Aorta (tissue), 5 donors: ENCODE measurements at regions not wholly inside any gene's neighbourhood (a gene's known extent, or its start where the extent isn't known, plus 50 kb on each side); places are given as distances from the start of the nearest gene placed in this dataset.
A peak's percentile ranks its signal among the peaks of the same experiment; 100 is the strongest.

Experiments used
- ATAC-seq: fragments of 200-7000 bp; cut with Tn5 transposase; one replicate; pipeline ENCODE4 v1.9.1; 2022; ENCODE audit warnings: moderate library complexity; ENCODE audit not compliant: low FRiP score
- DNase-seq, 2 donors: peaks; one replicate each; pipeline ENCODE4 v3.0.0-alpha.2; 2020
- H3K27ac ChIP-seq, 2 donors: one replicate each; pipeline ENCODE4 v1.5.1; 2013; ENCODE audit warnings: low read length in 2 of 2, mild to moderate bottlenecking in 2 of 2, moderate library complexity in 2 of 2, control low read depth in 1 of 2, inconsistent platforms in 1 of 2, low read depth in 1 of 2
- H3K27me3 ChIP-seq, 2 donors: one replicate each; pipeline ENCODE4 v1.6.1; 2013; ENCODE audit warnings: control low read depth in 1 of 2, low read length in 1 of 2, mild to moderate bottlenecking in 1 of 2, moderate library complexity in 1 of 2; ENCODE audit not compliant: insufficient read depth in 2 of 2, control insufficient read depth in 1 of 2
- H3K36me3 ChIP-seq, 2 donors: one replicate each; pipeline ENCODE4 v1.6.1; 2013; ENCODE audit warnings: control low read depth in 1 of 2, low read length in 1 of 2, mild to moderate bottlenecking in 1 of 2; ENCODE audit not compliant: insufficient read depth in 2 of 2, control insufficient read depth in 1 of 2
- H3K4me1 ChIP-seq, 2 donors: one replicate each; pipeline ENCODE4 v1.6.1; 2013; ENCODE audit warnings: low read length in 2 of 2, control low read depth in 1 of 2, mild to moderate bottlenecking in 1 of 2, moderate library complexity in 1 of 2; ENCODE audit not compliant: insufficient read depth in 2 of 2, control insufficient read depth in 1 of 2
- H3K4me3 ChIP-seq, 2 donors: one replicate each; pipeline ENCODE4 v1.5.1; 2013; ENCODE audit warnings: low read length in 2 of 2, control low read depth in 1 of 2, mild to moderate bottlenecking in 1 of 2
- H3K9me3 ChIP-seq: one replicate; pipeline ENCODE4 v1.6.1; 2013; ENCODE audit warnings: mild to moderate bottlenecking, low read length; ENCODE audit not compliant: control insufficient read depth
- WGBS, 2 donors: extraction: QIAGEN DNeasy Blood & Tissue Kit; methylation state at CpG; one replicate each; pipeline ENCODE4 v1.1.7; 2013; 5-methylcytosine and 5-hydroxymethylcytosine counted together
- intact Hi-C, 2 donors: fragments of 100-400 bp; cut with DNase I; formaldehyde crosslinking; loops; one replicate each; pipeline versions ENCODE4 v1.14.2 to v1.15.0; 2022
- donor health status: healthy with polysubstance abuse.
- donor health status: Bipolar disorder and iron deficiency.
- donor health status: DM: no; HTN: no; CAD: no.
- donor health status: DM: no; HTN: no; CAD: no.
- donor health status: DM: yes; HTN: yes; CAD: no.

DNA sequence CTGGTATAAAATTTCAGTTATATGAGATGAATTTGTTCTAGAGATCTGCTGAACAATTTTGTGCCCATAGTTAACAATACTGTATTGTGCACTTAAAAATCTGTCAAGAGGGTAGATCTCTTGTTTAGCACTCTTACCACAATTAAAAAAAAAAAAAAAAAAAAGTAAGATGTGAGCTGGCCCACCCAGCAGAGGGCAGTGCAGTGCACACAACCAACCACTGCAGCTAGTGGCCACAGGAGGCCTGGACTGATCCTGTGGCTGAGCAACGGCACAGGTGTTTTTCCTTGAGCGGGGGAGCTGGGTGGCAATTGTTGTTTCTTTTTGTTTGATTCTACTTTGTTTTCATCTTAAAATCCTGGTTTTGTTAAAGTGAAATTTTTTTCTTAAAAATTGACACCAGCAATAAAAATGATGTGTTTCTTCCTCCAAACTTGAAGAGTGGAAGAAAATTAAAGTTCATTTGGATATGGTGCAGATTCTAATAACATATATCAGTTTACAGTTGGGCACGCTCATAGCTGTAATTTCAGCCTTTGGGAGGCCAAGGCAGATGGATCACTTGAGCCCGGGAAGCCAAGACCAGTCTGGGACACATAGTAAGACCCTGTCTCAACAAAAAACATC lies 171.1 kb upstream of the TBX20 start:
- Histone ChIP-seq H3K4me3 (no peak overlapping the region), H3K9me3 (no peaks in the 10 kb centered on the region), H3K36me3 (no peaks in the 10 kb centered on the region), H3K27ac (no peak overlapping the region), H3K4me1 (no peaks in the 10 kb centered on the region), H3K27me3 (no peaks in the 10 kb centered on the region)
- intact Hi-C loops, result no loop called here
- 54 to 55% methylated on average over 4 of the region's 4 CpGs for WGBS, 2 donors
- ATAC-seq, result peak; percentile 72
- DNase-seq, result no peak

DNA sequence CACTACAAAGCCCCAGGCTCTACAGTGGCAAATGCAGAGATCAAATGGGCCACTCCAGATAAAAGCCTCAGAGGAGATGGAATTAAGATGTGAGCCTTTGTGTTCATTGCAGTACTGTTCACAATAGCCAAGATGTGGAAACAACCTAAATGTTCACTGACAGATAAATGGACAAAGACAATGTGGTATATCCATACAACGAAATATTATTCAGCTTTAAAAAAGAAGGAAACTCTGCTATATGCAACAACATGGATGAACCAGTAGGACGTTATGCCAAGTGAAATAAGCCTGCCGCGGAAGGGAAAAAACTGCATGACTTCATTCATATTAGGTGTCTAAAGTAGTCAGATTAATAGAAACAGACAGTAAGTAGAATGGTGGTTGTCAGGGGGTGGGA lies 170.5 kb upstream of the TBX20 start:
- H3K4me1 ChIP-seq, result no peaks in the 10 kb centered on the region
- no peaks in the 10 kb centered on the region for H3K9me3 ChIP-seq
- no peak for DNase-seq
- H3K27ac ChIP-seq, result no peak overlapping the region
- intact Hi-C loops, result no loop called here
- 72 to 85% methylated on average over 4 of the region's 4 CpGs for WGBS, 2 donors
- H3K36me3 ChIP-seq, result no peaks in the 10 kb centered on the region
- no peak for ATAC-seq
- H3K4me3 ChIP-seq, result no peak overlapping the region
- H3K27me3 ChIP-seq, result no peaks in the 10 kb centered on the region

DNA sequence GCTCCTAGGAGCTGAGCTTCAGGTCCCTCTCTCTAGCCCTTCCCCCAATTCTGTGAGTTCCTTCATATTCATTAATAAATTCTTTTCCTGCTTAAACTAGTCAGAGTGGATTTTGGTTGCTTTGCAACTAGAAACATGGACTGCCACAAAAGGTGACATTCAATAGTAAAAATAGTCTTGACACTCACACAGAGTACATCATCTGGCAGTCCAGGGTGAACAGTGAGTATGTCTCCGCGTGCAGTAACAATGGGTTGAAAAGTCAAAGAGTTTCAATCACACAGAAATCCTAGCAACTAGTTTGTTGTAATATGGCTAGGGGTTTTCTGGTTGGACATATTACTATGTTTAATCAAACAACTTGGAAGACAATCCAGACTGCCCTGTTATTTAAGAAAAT lies 168.8 kb upstream of the TBX20 start:
- no peak overlapping the region for H3K27ac ChIP-seq
- H3K27me3 ChIP-seq, result no peaks in the 10 kb centered on the region
- H3K4me1 ChIP-seq, result no peaks in the 10 kb centered on the region
- WGBS, 2 donors, result 93% methylated on average over 2 of the region's 2 CpGs
- intact Hi-C loops, result no loop called here
- H3K4me3 ChIP-seq, result no peak overlapping the region
- no peaks in the 10 kb centered on the region for H3K36me3 ChIP-seq
- ATAC-seq (no peak), DNase-seq (no peak)
- no peaks in the 10 kb centered on the region for H3K9me3 ChIP-seq

DNA sequence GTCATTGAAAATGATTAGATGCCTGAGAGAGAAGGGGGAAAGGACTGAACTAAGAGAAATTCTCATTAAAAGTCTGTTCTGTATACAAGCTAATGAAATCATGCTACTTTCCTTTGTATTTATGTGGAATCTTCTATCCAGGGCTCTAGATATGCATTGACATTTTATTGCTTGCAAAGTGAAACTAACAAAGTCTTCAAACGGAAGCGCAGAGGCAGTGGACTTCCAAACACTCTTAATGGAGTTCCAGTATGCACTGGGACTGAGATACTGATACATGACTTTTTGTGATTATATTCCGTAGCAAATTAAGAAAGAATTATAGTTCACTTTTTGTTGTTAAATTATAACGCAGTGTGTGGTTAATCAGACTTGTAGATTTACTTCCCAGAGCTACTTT lies 166.8 kb upstream of the TBX20 start:
- H3K9me3 ChIP-seq, result no peaks in the 10 kb centered on the region
- no peaks in the 10 kb centered on the region for H3K36me3 ChIP-seq
- DNase-seq (no peak), ATAC-seq (no peak)
- no peaks in the 10 kb centered on the region for H3K27me3 ChIP-seq
- H3K4me1 ChIP-seq, result no peaks in the 10 kb centered on the region
- intact Hi-C loops, result no loop called here
- no peak overlapping the region for H3K4me3 ChIP-seq
- no peak overlapping the region for H3K27ac ChIP-seq
- WGBS, 2 donors, result 48 to 49% methylated on average over 4 of the region's 4 CpGs

DNA sequence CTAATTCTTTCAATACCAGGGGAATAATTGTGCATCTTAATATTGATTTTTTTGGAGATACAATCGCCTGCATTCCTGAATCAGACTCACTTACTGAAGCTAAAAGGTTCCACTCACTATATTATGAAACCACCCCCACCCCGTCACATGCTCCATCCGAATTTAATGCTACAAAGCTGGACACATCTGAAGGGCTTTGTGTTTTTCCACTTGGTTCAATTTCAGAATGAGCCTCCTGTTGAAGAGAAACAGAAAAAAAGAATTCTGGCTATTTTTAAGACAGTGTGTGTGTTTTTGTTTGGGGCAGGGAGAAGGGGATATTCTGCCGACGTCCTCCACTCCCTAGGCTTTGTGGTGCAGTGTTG lies 165.5 kb upstream of the TBX20 start:
- DNase-seq (no peak), ATAC-seq (no peak)
- Histone ChIP-seq H3K4me1 (no peaks in the 10 kb centered on the region), H3K9me3 (no peaks in the 10 kb centered on the region), H3K27ac (no peak overlapping the region), H3K4me3 (no peak overlapping the region), H3K36me3 (no peaks in the 10 kb centered on the region), H3K27me3 (no peaks in the 10 kb centered on the region)
- intact Hi-C loops, result no loop called here
- WGBS, 2 donors, result 24 to 30% methylated on average over 5 of the region's 5 CpGs

DNA sequence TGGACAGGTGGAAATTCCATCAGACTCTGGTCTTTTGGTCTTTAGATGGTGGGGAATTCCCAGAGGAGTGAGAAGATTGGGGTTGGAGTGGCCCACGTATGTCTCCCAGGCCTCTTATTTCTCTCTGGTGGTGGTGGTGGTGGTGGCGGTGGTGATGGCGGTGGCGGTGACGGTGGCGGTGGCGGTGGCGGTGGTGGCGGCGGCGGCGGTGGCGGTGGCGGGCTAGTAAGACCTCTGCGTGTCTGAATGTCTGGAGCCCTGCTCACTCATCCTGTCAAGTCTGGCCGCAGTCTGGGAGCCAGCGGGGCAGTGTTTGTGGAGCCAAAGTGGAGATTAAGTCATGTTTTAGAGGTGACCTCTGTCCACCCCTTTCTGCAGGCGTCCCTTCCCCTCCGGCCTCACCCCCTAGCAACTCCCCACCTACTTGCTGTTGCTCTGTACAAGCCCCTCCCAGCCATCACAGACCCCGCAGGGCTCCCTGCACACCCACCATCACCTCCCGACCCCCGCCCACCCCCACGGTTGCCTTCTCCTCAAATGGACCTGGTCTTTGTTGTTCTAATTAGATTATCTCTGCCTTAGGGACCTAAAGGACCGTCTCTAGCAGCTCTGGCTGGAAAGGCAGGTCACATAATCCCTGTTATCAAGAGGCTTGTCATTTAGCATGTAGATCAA lies 165.0 kb upstream of the TBX20 start:
- no peaks in the 10 kb centered on the region for H3K36me3 ChIP-seq
- intact Hi-C loops, result no loop called here
- no peaks in the 10 kb centered on the region for H3K27me3 ChIP-seq
- no peaks in the 10 kb centered on the region for H3K4me1 ChIP-seq
- no peak for ATAC-seq
- no peak for DNase-seq
- H3K27ac ChIP-seq, result no peak overlapping the region
- WGBS, 2 donors, result 60% methylated on average over 20 to 24 of the region's 24 CpGs
- no peak overlapping the region for H3K4me3 ChIP-seq
- peaks cover 2% of the 10 kb centered on the region for H3K9me3 ChIP-seq

DNA sequence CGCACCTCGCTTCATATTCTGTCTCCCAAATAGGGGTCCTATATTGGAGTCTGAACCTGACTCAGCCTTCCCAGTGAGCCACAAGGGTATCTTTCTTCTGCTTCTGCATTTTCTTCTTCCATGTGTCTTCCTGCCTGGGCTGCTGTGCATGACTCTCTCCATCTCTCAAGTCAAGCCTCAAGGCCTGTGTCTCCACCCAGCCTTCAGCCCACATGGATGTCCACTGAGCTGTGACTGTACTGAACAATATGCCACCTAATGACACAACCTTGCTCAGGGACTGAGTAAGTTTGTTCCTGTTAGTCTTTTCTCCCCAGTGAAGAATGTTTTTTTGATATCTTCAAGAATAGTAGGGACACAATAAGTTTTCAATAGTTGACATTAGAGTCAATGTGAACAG lies 162.7 kb upstream of the TBX20 start:
- 97 to 100% methylated on average over 2 of the region's 2 CpGs for WGBS, 2 donors
- Histone ChIP-seq H3K4me3 (no peak overlapping the region), H3K9me3 (peaks cover 2% of the 10 kb centered on the region), H3K27ac (no peak overlapping the region), H3K27me3 (no peaks in the 10 kb centered on the region), H3K4me1 (no peaks in the 10 kb centered on the region), H3K36me3 (no peaks in the 10 kb centered on the region)
- intact Hi-C loops, result no loop called here
- ATAC-seq (no peak), DNase-seq (no peak)

DNA sequence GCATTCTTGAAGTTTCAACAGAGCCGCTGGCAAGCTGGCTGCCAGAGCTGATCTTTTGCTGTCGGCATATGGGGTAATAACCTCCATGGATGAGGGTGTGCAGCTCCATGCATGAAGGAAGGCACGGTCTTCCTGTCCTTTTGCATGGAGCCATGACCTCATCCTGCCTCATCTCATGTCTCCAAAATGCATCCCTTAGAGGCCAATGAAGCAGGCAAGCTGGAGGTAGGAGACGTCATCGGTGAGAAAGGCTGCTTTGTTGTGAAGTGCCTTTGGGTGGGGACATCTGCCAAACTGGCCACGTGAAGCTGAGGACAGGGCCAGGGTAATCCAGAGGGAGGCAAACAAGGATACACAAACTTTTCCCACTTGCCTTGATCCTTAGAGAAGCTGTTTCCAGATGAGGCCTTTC lies 161.5 kb upstream of the TBX20 start:
- H3K36me3 ChIP-seq, result no peaks in the 10 kb centered on the region
- WGBS, 2 donors, result 49 to 53% methylated on average over 6 of the region's 6 CpGs
- peaks cover 2% of the 10 kb centered on the region for H3K9me3 ChIP-seq
- no peaks in the 10 kb centered on the region for H3K27me3 ChIP-seq
- H3K4me1 ChIP-seq, result no peaks in the 10 kb centered on the region
- ATAC-seq, result peak; percentile 15
- H3K27ac ChIP-seq, result no peak overlapping the region
- DNase-seq, result no peak
- intact Hi-C loops, result no loop called here
- no peak overlapping the region for H3K4me3 ChIP-seq

DNA sequence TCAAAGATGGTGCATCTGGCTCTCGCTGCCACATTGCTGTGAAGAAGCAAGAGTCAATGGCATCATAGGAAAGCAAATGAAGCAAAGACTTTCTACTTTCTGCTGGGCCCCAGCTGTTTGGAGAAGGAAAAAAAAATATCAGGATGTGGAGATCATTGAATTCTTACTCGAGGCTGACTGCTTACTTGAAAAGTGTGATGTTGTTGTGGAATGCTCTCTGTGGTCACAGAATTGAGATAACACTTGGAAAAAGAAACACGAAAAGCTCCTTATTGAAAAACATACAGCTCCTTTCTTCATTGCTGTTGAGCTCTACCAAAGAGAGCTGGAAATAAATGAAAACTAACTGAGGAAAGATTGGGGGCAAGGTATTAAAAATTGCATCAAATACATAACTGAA lies 157.4 kb upstream of the TBX20 start:
- no peaks in the 10 kb centered on the region for H3K36me3 ChIP-seq
- H3K27ac ChIP-seq, result no peak overlapping the region
- peaks cover 2% of the 10 kb centered on the region for H3K9me3 ChIP-seq
- ATAC-seq (no peak), DNase-seq (no peak)
- WGBS, 2 donors, result 33 to 41% methylated on average over 3 of the region's 3 CpGs
- H3K27me3 ChIP-seq, result no peaks in the 10 kb centered on the region
- no peak overlapping the region for H3K4me3 ChIP-seq
- intact Hi-C loops, result no loop called here
- no peaks in the 10 kb centered on the region for H3K4me1 ChIP-seq
